Spleen (tissue), 11 donors: ENCODE measurements at regions not wholly inside any gene's neighbourhood (a gene's known extent, or its start where the extent isn't known, plus 50 kb on each side); places are given as distances from the start of the nearest gene placed in this dataset.

ENCODE experiments used
- DNase-seq: peaks from one replicate; pipeline ENCODE4 v3.0.0-alpha.2; 2020
- H3K27ac ChIP-seq, 8 donors: fragments of 200-600 bp; sonication (generic) in 7 of 8; 1 replicate in 4 of 8; 2 replicates in 4 of 8; pipeline versions ENCODE4 v1.5.0 to v1.8.0; 2016 to 2021; ENCODE audit warnings: inconsistent platforms in 4 of 8, mild to moderate bottlenecking in 4 of 8, moderate library complexity in 1 of 8
- H3K27me3 ChIP-seq, 7 donors: fragments of 200-600 bp; sonication (generic) in 6 of 7; replicated peaks in 1 of 7; 1 replicate in 4 of 7; 2 replicates in 3 of 7; pipeline versions ENCODE4 v1.5.0 to v1.8.0; 2016 to 2021; ENCODE audit warnings: inconsistent platforms in 3 of 7, mild to moderate bottlenecking in 1 of 7
- H3K36me3 ChIP-seq, 6 donors: fragments of 200-600 bp; sonication (generic) in 5 of 6; 1 replicate in 4 of 6; 2 replicates in 2 of 6; pipeline versions ENCODE4 v1.5.0 to v1.8.0; 2016 to 2021; ENCODE audit warnings: inconsistent platforms in 2 of 6
- H3K4me1 ChIP-seq, 6 donors: fragments of 200-600 bp; sonication (generic) in 5 of 6; 1 replicate in 3 of 6; 2 replicates in 3 of 6; pipeline versions ENCODE4 v1.5.0 to v1.8.0; 2016 to 2021; ENCODE audit warnings: inconsistent platforms in 3 of 6
- H3K4me3 ChIP-seq, 8 donors: fragments of 200-600 bp; sonication (generic) in 7 of 8; 1 replicate in 4 of 8; 2 replicates in 4 of 8; pipeline versions ENCODE4 v1.5.0 to v1.8.0; 2016 to 2021; ENCODE audit warnings: inconsistent platforms in 4 of 8, mild to moderate bottlenecking in 4 of 8, moderate library complexity in 2 of 8
- H3K9me3 ChIP-seq, 8 donors: fragments of 200-600 bp; sonication (generic) in 7 of 8; 1 replicate in 4 of 8; 2 replicates in 4 of 8; pipeline versions ENCODE4 v1.5.0 to v1.8.0; 2016 to 2021; ENCODE audit warnings: inconsistent platforms in 4 of 8
- POLR2A ChIP-seq, 3 donors: fragments of 450-650 bp; IDR thresholded peaks; one replicate each; pipeline ENCODE4 v1.5.1; 2017; ENCODE audit warnings: antibody characterized with exemption in 3 of 3, mild to moderate bottlenecking in 1 of 3
- POLR2AphosphoS5 ChIP-seq, 3 donors: sonication (generic); formaldehyde crosslinking; IDR thresholded peaks; one replicate each; pipeline ENCODE4 v1.5.1; 2017; ENCODE audit warnings: antibody characterized with exemption in 3 of 3
- WGBS, 5 donors: extraction: QIAGEN DNeasy Blood & Tissue Kit in 3 of 5; methylation state at CpG; one replicate each; pipeline versions ENCODE4 v1.1.5 to v1.1.7; 2013 to 2018; 5-methylcytosine and 5-hydroxymethylcytosine counted together
- intact Hi-C: fragments of 100-400 bp; cut with DNase I; formaldehyde crosslinking; loops from one replicate; pipeline ENCODE4 v1.15.0; 2023; ENCODE audit warnings: low total_unique reads
- TF ChIP-seq, protein P1 (sequence below), 11 experiments: fragments of 200-600 bp in 7 of 11; fragments of 450-650 bp in 4 of 11; sonication (generic) in 4 of 11; IDR thresholded peaks in 8 of 11; conservative IDR thresholded peaks in 3 of 11; 1 replicate in 7 of 11; 2 replicates in 4 of 11; pipeline versions ENCODE4 v1.4.0 to v1.8.0; 2016 to 2021; ENCODE audit warnings: antibody characterized with exemption in 11 of 11, inconsistent platforms in 4 of 11, mild to moderate bottlenecking in 1 of 11
- donor health status: healthy with polysubstance abuse.
- donor health status: DM: no; HTN: no; CAD: no; lungs with moderate emphysema.
- donor health status: DM: no; HTN: no; CAD: no.
- donor health status: Bipolar disorder and iron deficiency.
- donor health status: healthy.
- donor health status: DM: no; HTN: no; CAD: no.
- donor health status: DM: yes; HTN: yes; CAD: no.

DNA sequence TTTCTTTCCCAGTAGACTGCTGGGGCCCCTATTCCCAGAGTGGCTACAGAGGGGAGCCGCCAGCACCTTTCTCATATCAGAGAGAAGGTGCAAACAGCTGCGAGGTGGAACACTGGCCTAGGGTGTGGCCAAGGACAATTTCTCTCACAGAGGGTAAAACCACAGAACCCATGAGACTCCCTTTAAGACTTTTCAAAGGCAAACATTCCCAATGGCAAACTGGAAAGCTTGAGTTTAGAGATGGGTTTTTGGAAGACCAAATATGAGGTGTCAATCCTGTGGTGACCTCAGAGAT lies 335.1 kb upstream of the PIK3R1 start:
- WGBS, 5 donors: 81 to 86% (median 85%) methylated on average over 2 of the region's 2 CpGs
- Histone ChIP-seq H3K4me1 (peaks cover 0 to 11% (median 0%) of the 10 kb centered on the region in 6 donors), H3K9me3 (no peaks in the 10 kb centered on the region), H3K36me3 (no peaks in the 10 kb centered on the region), H3K4me3 (no peak overlapping the region), H3K27me3 (no peaks in the 10 kb centered on the region), H3K27ac (peak overlapping the region in 1 of 8 donors; percentile 54)
- TF ChIP-seq POLR2AphosphoS5 (IDR thresholded peaks at IDR 0.05) (no peak), POLR2A (IDR thresholded peaks at IDR 0.05) (no peak)
- TF ChIP-seq, protein P1, sequence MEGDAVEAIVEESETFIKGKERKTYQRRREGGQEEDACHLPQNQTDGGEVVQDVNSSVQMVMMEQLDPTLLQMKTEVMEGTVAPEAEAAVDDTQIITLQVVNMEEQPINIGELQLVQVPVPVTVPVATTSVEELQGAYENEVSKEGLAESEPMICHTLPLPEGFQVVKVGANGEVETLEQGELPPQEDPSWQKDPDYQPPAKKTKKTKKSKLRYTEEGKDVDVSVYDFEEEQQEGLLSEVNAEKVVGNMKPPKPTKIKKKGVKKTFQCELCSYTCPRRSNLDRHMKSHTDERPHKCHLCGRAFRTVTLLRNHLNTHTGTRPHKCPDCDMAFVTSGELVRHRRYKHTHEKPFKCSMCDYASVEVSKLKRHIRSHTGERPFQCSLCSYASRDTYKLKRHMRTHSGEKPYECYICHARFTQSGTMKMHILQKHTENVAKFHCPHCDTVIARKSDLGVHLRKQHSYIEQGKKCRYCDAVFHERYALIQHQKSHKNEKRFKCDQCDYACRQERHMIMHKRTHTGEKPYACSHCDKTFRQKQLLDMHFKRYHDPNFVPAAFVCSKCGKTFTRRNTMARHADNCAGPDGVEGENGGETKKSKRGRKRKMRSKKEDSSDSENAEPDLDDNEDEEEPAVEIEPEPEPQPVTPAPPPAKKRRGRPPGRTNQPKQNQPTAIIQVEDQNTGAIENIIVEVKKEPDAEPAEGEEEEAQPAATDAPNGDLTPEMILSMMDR (IDR thresholded peaks at IDR 0.05 in 8 of 11, conservative IDR thresholded peaks at IDR 0.05 in 3 of 11): no peak
- no peak for DNase-seq
- intact Hi-C loops: no loop called here

DNA sequence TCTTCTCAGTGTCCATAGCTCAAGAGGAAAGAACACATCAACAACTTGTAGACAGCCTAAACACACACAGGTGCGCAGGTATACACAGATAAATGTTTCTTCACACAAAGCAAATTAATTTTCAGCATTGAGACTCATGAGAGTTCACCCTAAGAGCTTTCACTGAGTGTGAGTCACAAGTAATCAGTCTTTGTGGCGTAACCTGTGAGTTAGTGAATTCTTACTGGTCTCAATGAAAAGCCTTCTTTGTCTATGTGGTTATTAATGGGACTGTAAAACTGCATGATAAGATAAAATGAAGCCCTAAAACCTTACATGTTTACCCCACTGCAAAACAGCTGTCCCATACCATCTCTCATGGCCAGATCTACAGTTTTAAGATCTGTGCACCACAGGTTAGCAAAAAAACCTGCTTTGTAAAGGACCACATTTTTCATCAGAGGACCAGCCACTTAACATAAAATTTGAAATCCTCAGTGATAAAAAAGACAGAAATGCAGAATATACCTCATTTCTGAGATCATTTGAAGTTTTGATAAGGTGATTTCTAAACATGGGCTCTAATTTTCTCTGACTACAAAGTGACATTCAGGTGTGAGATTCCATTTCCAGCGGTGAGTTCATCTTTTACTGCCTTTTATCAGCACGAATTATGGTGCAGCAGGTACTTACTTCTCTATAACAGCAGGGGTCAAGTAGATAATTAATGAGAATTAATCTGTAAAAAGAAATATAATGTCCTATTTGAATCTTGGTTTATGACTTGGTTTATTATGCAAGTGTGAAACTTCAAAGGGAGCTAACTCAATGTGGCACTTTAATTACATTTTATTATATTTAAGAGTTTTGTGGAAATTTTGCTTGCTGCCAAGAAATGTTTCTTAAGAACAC lies 335.7 kb upstream of the PIK3R1 start:
- peak overlapping the region in 2 of 8 donors; percentile 24 to 60 for H3K27ac ChIP-seq
- DNase-seq: no peak
- peaks cover 0 to 11% (median 0%) of the 10 kb centered on the region in 6 donors for H3K4me1 ChIP-seq
- intact Hi-C loops: no loop called here
- WGBS, 5 donors: 81 to 91% (median 89%) methylated on average over 4 of the region's 4 CpGs
- no peaks in the 10 kb centered on the region for H3K27me3 ChIP-seq
- no peak for TF ChIP-seq POLR2A (IDR thresholded peaks at IDR 0.05)
- TF ChIP-seq, protein P1 (IDR thresholded peaks at IDR 0.05 in 8 of 11, conservative IDR thresholded peaks at IDR 0.05 in 3 of 11): no peak
- no peak for TF ChIP-seq POLR2AphosphoS5 (IDR thresholded peaks at IDR 0.05)
- no peaks in the 10 kb centered on the region for H3K36me3 ChIP-seq
- H3K4me3 ChIP-seq: no peak overlapping the region
- H3K9me3 ChIP-seq: no peaks in the 10 kb centered on the region

DNA sequence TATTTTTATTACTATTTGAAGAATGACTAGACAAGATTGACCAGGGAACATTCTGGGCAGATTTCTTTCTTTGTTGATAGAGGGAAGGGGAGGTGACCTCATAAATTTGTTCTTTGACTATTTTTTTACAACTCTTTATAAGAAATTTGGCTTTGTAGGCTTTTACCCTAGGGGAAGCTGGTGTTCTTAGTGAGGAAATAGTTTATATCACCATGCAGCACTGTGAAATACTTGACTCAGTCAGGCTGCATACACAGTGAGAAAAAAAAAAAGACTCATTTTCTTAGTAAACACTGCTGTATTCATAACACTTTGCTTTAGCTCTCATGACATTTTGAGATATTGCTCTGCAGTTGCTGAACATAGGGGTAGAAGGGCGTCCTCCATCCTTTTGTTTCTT lies 336.6 kb upstream of the PIK3R1 start:
- intact Hi-C loops: no loop called here
- no peaks in the 10 kb centered on the region for H3K36me3 ChIP-seq
- DNase-seq: no peak
- no peaks in the 10 kb centered on the region for H3K27me3 ChIP-seq
- H3K4me3 ChIP-seq: no peak overlapping the region
- peaks cover 0 to 11% (median 0%) of the 10 kb centered on the region in 6 donors for H3K4me1 ChIP-seq
- peak overlapping the region in 3 of 8 donors; percentile 4 to 60 (median 24) for H3K27ac ChIP-seq
- 87 to 97% (median 93%) methylated on average over 1 of the region's 1 CpG for WGBS, 5 donors
- no peak for TF ChIP-seq POLR2AphosphoS5 (IDR thresholded peaks at IDR 0.05)
- no peak for TF ChIP-seq POLR2A (IDR thresholded peaks at IDR 0.05)
- TF ChIP-seq, protein P1 (IDR thresholded peaks at IDR 0.05 in 8 of 11, conservative IDR thresholded peaks at IDR 0.05 in 3 of 11): no peak
- no peaks in the 10 kb centered on the region for H3K9me3 ChIP-seq

DNA sequence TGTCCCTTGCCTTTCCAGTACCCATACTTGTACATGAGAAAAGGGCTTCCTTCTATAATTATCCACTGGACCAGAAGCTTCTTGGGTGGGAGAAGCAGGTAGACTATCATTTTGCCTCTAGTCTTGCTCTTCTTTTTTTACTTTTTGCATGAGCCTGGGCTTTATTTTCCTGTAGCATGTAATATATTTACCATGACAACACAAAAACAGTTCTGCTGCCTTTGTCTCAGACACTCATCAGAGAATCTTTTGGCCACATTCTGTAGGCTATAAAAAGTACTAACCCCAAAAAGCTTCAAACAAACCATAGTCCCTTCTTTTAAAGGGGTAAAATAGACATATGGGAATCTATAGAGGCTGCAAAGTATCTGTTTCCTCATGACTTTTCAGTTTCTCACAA lies 339.2 kb upstream of the PIK3R1 start:
- Histone ChIP-seq H3K36me3 (no peaks in the 10 kb centered on the region), H3K9me3 (no peaks in the 10 kb centered on the region), H3K27ac (no peak overlapping the region), H3K27me3 (no peaks in the 10 kb centered on the region), H3K4me1 (peaks cover 0 to 11% (median 0%) of the 10 kb centered on the region in 6 donors), H3K4me3 (no peak overlapping the region)
- no peak for DNase-seq
- no peak for TF ChIP-seq POLR2AphosphoS5 (IDR thresholded peaks at IDR 0.05)
- no peak for TF ChIP-seq POLR2A (IDR thresholded peaks at IDR 0.05)
- TF ChIP-seq, protein P1 (IDR thresholded peaks at IDR 0.05 in 8 of 11, conservative IDR thresholded peaks at IDR 0.05 in 3 of 11): no peak
- intact Hi-C loops: no loop called here
